NCI-H2196 (cell line): ENCODE measurements at regions not wholly inside any gene's neighbourhood (a gene's known extent, or its start where the extent isn't known, plus 50 kb on each side); places are given as distances from the start of the nearest gene placed in this dataset.

Experiments
- DNase-seq: peaks from one replicate; lab custom pipeline; 2025; ENCODE audit not compliant: unreplicated experiment; lab: John Stamatoyannopoulos, UW

DNA sequence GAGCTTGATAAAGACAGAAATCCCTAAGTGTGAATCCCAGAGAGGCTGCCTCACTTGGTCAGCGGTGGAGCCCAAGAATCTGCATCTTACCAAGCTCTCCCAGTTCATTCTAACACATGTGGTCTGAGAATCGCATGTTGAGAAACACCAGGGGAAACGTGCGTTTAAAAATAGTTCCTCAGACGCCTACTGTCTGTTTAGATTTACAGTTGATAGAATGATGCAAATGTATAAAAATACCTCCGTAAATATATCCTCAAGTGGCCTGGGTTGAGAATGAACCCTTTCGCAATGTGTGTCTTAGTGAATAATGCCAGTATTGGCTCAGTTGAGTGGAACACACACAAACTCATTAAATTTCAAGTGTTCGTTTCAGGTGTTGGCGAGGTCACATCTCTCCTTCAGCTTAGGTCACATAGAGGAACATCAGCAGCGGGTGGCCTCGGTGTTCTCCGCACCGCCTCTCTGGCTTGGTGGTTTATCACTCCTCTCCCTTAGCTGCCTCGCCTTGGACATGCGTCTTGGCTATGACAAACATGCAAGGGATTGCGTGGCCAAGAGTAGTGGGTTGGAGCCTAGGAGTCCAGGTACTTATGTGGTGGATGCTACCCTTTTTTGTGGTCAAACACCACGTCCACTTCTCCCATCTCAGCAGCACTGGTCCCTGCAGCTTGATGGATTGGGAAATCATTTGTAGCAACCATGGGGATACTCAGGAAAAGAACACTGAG lies 117.6 kb upstream of the SPATA13 start:
- DNase-seq, result no peak

GRCh38 chr13:24043590-24044350 lies 116.8 kb upstream of the SPATA13 start:
- no peak for DNase-seq

GRCh38 chr13:24045597-24045996 lies 114.9 kb upstream of the SPATA13 start:
- no peak for DNase-seq

- DNase-seq, result peak; percentile 3
Measured at GRCh38 chr13:24050292-24050711, 110.2 kb upstream of the SPATA13 start.

DNA sequence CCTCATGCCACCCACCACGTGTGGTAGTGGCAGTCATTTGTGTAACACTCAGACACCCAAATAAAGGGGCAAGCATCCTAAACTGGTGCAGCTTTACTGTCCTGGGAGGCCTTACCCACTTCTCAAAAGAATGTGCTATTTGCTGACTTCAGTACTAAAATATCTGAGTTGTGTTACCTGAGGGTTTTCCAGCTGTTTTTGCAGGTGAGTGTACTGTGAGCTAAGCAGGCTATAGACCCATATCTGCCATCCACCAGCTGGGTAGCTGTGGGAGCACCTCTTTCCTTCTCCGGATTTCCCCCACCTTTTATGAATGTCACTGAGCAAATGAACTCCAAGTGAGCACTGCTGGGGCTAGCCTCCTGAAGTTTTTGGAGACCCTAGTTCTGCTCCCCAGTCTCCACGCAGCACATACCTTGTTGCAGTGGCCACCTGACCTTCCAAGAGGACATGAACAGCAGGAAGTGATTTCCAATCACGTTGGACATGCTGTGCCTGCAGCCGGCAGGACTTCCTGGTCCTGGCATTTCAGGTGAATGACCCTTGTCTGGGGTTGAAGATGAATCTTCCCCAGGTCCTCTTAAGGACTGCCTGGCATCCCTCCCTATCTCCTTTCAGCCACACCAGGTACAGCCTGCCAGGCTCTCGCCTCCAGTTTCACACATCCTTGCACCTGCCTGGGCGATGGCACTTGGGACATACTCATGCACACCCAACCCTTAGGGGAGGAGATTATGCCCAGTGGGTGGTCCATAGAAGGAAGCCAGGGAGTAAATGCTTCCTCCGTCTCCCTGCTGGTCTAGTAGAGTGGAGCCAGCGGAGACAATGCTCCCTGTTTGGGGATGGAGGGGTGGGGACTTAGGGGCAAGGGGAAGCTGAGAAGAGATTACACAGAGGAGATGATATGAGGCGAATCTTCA lies 109.5 kb upstream of the SPATA13 start:
- DNase-seq, result peak; percentile 21

DNA sequence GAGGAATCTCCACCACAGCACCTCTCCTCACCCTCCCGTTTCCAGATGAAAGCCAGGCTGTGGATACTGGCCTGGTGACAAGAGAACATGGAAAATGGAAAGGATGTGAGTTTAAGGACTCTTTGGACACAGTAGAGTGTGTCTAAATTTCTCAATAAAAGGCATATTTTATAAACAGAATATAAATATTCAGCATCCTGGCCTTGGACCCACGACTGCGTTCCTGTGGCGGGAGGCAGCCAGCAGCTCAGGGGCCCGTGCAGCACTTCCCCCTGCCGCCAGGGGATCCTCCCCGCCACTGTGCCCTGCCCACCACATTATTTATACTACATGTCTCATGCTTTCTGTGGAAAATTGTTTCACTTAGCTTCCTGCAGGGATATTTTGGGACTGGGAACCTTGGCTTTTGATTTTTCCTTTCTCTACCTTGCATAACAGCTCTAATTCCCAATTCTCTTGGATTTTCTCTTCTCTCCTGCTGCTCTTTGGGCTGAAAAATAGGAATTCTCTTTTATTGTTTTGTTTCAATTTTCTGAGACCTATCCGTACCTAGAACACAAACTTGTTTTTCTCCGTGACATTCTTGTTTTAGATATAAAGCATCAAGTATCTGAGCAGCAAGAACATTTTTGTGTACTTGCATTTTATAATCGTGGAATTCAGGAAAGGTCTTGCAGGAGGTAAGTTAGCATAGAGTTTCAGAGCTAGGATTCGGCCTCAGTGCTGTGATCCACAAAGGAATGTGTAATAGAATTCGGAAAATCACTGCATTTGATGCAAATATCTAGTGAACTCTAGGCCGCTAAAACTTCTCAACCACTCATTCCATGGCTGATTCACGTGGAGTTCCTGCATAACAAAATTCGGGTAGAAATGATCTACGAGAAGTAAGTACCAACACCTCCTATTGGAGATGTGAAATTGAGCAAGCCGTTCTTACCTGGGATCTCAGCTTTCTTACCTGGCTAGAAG lies 107.7 kb upstream of the SPATA13 start:
- DNase-seq, result no peak

- DNase-seq, result peak; percentile 21
Measured at GRCh38 chr13:24053519-24054251, 106.8 kb upstream of the SPATA13 start.

DNA sequence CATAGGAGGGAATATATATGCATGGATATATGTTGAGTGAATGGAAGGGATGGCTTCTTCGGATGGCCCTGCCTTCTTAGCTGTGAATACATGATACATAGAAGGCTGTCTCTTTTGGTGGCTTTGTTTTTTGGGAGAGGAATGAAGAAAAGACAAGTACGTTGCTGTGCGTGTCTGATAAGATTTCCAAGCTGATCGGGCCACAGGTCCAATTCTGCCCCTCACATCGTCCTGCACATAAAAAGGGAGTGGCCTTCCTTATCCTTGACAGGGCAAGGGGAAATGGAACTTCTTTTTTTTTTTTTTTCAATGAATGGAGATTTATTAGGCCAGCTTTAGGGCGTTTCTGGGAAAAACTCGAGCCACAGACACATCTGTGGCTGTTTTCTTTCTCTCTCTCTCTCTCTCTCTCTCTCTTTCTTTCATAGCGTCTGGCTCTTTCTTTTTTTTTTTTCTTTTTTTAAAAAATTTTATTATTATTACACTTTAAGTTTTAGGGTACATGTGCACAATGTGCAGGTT lies 103.8 kb upstream of the SPATA13 start:
- DNase-seq, result no peak

GRCh38 chr13:24060993-24061392 lies 99.5 kb upstream of the SPATA13 start:
- DNase-seq, result no peak

DNA sequence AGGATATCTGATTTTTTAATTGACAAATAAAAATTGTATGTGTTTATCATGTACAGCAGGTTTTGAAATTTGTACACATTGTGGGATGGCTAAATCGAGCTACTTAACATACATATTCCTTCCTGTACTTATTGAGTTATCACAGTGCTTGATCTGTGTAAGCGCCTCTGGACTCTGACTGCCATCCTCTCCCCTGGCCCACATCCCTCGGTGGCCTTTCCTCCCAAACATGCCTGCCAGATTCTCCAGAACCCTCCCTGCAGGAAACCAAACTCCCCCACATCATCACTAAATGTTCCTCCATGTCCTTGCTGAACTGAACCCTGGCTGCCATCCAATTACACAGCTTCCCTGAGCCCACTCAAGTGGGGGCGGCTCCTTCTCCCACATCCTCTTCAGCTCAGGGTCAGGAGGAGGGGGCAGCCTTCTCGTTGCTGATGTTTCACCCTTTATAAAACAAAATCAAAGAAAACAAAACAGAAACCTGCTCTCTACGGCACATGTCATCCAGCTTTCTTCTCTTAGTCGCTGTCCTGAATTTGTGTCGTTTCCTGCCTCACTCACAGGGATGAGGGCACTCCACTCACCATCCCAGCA lies 97.1 kb upstream of the SPATA13 start:
- DNase-seq, result no peak

GRCh38 chr13:24064371-24064770 lies 96.1 kb upstream of the SPATA13 start:
- no peak for DNase-seq

GRCh38 chr13:24065176-24065575 lies 95.3 kb upstream of the SPATA13 start:
- no peak for DNase-seq

- no peak for DNase-seq
Measured at GRCh38 chr13:24066405-24067295, 93.9 kb upstream of the SPATA13 start.

DNA sequence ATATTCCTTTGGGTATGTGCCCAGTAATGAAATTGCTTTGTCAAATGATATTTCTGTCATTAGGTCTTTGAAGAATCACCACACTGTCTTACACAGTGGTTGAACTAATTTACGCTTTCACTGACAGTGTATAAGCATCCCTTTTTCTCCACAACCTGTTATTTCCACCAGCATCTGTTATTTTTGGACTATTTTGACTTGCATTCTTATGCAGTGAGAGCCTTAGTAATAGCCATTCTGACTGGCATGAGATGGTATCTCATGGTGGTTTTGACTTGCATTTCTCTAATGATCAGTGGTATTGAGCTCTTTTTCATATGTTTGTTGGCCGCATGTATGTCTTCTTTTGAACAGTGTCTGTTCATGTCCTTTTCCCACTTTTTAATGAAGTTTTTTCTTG lies 92.0 kb upstream of the SPATA13 start:
- no peak for DNase-seq

GRCh38 chr13:24071016-24071415 lies 89.5 kb upstream of the SPATA13 start:
- no peak for DNase-seq

DNA sequence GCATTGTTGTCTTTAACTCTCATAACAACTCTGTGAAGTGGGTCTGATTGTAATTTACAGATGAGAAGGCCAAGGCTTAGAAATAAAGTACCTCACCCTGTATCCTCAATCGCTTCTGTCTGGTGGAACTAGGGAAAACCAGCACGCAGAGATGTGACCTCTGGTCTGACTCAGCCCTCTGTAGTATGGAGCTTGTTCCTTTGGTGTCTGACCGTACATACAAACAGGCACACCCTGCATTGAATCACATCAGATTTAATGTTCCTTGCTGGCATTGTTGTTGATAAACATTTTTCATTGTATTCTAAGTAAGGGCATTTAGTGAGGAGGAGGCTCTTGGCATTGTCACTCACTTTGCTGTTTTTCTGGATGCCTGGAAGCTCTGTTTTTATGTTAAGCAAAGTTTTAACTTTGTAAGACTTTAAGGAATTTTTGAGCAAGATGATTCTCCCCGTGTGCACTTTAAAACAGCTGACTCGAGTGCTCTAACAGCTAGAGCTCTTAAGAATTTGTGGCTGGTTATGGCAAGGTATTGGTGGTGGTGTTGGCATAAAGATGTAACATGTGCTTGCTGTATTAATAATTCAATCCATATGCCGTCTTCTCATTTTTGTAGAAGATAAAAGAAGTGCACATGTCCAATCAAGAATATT lies 89.0 kb upstream of the SPATA13 start:
- DNase-seq, result no peak

- no peak for DNase-seq
Measured at GRCh38 chr13:24073657-24074056, 86.9 kb upstream of the SPATA13 start.
